Right cardiac atrium (tissue), 5 donors: ENCODE measurements at regions not wholly inside any gene's neighbourhood (a gene's known extent, or its start where the extent isn't known, plus 50 kb on each side); places are given as distances from the start of the nearest gene placed in this dataset.
A peak's percentile ranks its signal among the peaks of the same experiment; 100 is the strongest.

Experiments used
- ATAC-seq, 2 donors: fragments of 200-7000 bp; cut with Tn5 transposase; one replicate each; pipeline versions ENCODE4 v1.8.0 to v1.9.1; 2020; ENCODE audit warnings: moderate library complexity in 2 of 2, mild to moderate bottlenecking in 1 of 2
- DNase-seq, 3 donors: peaks; one replicate each; pipeline ENCODE4 v3.0.0-alpha.2; 2020
- H3K27ac ChIP-seq: one replicate; pipeline ENCODE4 v1.5.1; 2013; ENCODE audit warnings: mild to moderate bottlenecking, low read length, control low read depth, moderate library complexity
- H3K27me3 ChIP-seq: one replicate; pipeline ENCODE4 v1.6.1; 2013; ENCODE audit not compliant: control insufficient read depth, insufficient read depth
- H3K4me1 ChIP-seq: one replicate; pipeline ENCODE4 v1.6.1; 2013; ENCODE audit warnings: low read length; ENCODE audit not compliant: control insufficient read depth, insufficient read depth
- H3K4me3 ChIP-seq: one replicate; pipeline ENCODE4 v1.5.1; 2013; ENCODE audit warnings: low read length, control low read depth
- H3K9me3 ChIP-seq: one replicate; pipeline ENCODE4 v1.6.1; 2013; ENCODE audit warnings: low read length; ENCODE audit not compliant: control insufficient read depth
- WGBS: extraction: QIAGEN DNeasy Blood & Tissue Kit; methylation state at CpG from one replicate; pipeline ENCODE4 v1.1.7; 2013; 5-methylcytosine and 5-hydroxymethylcytosine counted together
- intact Hi-C, 4 donors: fragments of 100-400 bp; cut with DNase I; formaldehyde crosslinking; loops; one replicate each; pipeline versions ENCODE4 v1.11.0 to v1.14.0; 2022 to 2023
- donor health status: healthy with polysubstance abuse.
- donor health status: DM: no; HTN: yes; CAD: no.
- donor health status: DM: no; HTN: no; CAD: no.
- donor health status: DM: no; HTN: yes; CAD: no; lungs with severe emphysema.
- donor health status: DM: yes; HTN: yes; CAD: no.

GRCh38 chr12:77681726-77682125 is 149.0 kb upstream of the NAV3 start:
- WGBS: 87% methylated on average over 2 of the region's 2 CpGs
- Histone ChIP-seq H3K4me1 (no peaks in the 10 kb centered on the region), H3K27ac (no peak overlapping the region), H3K4me3 (no peak overlapping the region), H3K27me3 (no peaks in the 10 kb centered on the region), H3K9me3 (no peaks in the 10 kb centered on the region)
- intact Hi-C loops: loop anchor here in 3 of 4 donors (10.0 kb wide), 2 partner anchors 527 to 627 kb away; no protein-coding TSS in a partner anchor
- ATAC-seq (no peak), DNase-seq (no peak)

GRCh38 chr12:77679686-77680085 is 151.0 kb upstream of the NAV3 start:
- Histone ChIP-seq H3K27me3 (no peaks in the 10 kb centered on the region), H3K9me3 (no peaks in the 10 kb centered on the region), H3K4me1 (no peaks in the 10 kb centered on the region), H3K4me3 (no peak overlapping the region), H3K27ac (no peak overlapping the region)
- no peak for ATAC-seq
- intact Hi-C loops: loop anchor here in 3 of 4 donors (10.0 kb wide), 2 partner anchors 525 to 625 kb away; no protein-coding TSS in a partner anchor
- 93% methylated on average over 8 of the region's 8 CpGs for WGBS
- DNase-seq: no peak

- WGBS: 56% methylated on average over 1 of the region's 1 CpG
- H3K9me3 ChIP-seq: no peaks in the 10 kb centered on the region
- intact Hi-C loops: no loop called here
- no peaks in the 10 kb centered on the region for H3K27me3 ChIP-seq
- H3K4me1 ChIP-seq: no peaks in the 10 kb centered on the region
- no peak overlapping the region for H3K4me3 ChIP-seq
- DNase-seq (no peak), ATAC-seq (no peak)
- no peak overlapping the region for H3K27ac ChIP-seq
Measured at GRCh38 chr12:77678621-77679020, 152.1 kb upstream of the NAV3 start.

GRCh38 chr12:77667101-77667500 is 163.6 kb upstream of the NAV3 start:
- WGBS: 93% methylated on average over 6 of the region's 6 CpGs
- ATAC-seq (no peak), DNase-seq (peak in 1 of 3 donors; percentile 14)
- intact Hi-C loops: no loop called here
- Histone ChIP-seq H3K27ac (no peak overlapping the region), H3K4me1 (no peaks in the 10 kb centered on the region), H3K9me3 (no peaks in the 10 kb centered on the region), H3K27me3 (no peaks in the 10 kb centered on the region), H3K4me3 (no peak overlapping the region)

GRCh38 chr12:77648716-77649115 is 182.0 kb upstream of the NAV3 start:
- H3K4me1 ChIP-seq: no peaks in the 10 kb centered on the region
- H3K27me3 ChIP-seq: no peaks in the 10 kb centered on the region
- no peak overlapping the region for H3K4me3 ChIP-seq
- intact Hi-C loops: no loop called here
- ATAC-seq (no peak), DNase-seq (no peak)
- H3K27ac ChIP-seq: no peak overlapping the region
- H3K9me3 ChIP-seq: no peaks in the 10 kb centered on the region

- no peaks in the 10 kb centered on the region for H3K9me3 ChIP-seq
- no peak overlapping the region for H3K27ac ChIP-seq
Measured at GRCh38 chr12:77645966-77646598, 184.6 kb upstream of the NAV3 start.

GRCh38 chr12:77644915-77645605 is 185.6 kb upstream of the NAV3 start:
- H3K4me3 ChIP-seq: no peak overlapping the region
- intact Hi-C loops: no loop called here
- no peak overlapping the region for H3K27ac ChIP-seq
- DNase-seq (no peak), ATAC-seq (no peak)
- WGBS: 53% methylated on average over 3 of the region's 3 CpGs
- no peaks in the 10 kb centered on the region for H3K9me3 ChIP-seq
- no peaks in the 10 kb centered on the region for H3K27me3 ChIP-seq
- H3K4me1 ChIP-seq: no peaks in the 10 kb centered on the region

More at GRCh38 chr12:77645966-77646598, 184.6 kb upstream of the NAV3 start:
- ATAC-seq (no peak), DNase-seq (no peak)
- no peaks in the 10 kb centered on the region for H3K4me1 ChIP-seq
- no peak overlapping the region for H3K4me3 ChIP-seq
- intact Hi-C loops: no loop called here
- WGBS: 71% methylated on average over 5 of the region's 5 CpGs
- no peaks in the 10 kb centered on the region for H3K27me3 ChIP-seq

- Histone ChIP-seq H3K27ac (no peak overlapping the region), H3K4me1 (no peaks in the 10 kb centered on the region), H3K27me3 (no peaks in the 10 kb centered on the region), H3K4me3 (no peak overlapping the region), H3K9me3 (no peaks in the 10 kb centered on the region)
- no peak for DNase-seq
- WGBS: 95% methylated on average over 3 of the region's 3 CpGs
- no peak for ATAC-seq
- intact Hi-C loops: no loop called here
Measured at GRCh38 chr12:77642246-77642645, 188.4 kb upstream of the NAV3 start.

- Histone ChIP-seq H3K4me1 (no peaks in the 10 kb centered on the region), H3K27ac (no peak overlapping the region), H3K9me3 (no peaks in the 10 kb centered on the region), H3K4me3 (no peak overlapping the region), H3K27me3 (no peaks in the 10 kb centered on the region)
- intact Hi-C loops: no loop called here
- DNase-seq: no peak
- ATAC-seq: no peak
Measured at GRCh38 chr12:77640356-77640755, 190.3 kb upstream of the NAV3 start.

GRCh38 chr12:77630790-77631445 is 199.8 kb upstream of the NAV3 start:
- DNase-seq (no peak), ATAC-seq (no peak)
- no peak overlapping the region for H3K4me3 ChIP-seq
- no peaks in the 10 kb centered on the region for H3K4me1 ChIP-seq
- WGBS: 77% methylated on average over 1 of the region's 1 CpG
- intact Hi-C loops: no loop called here
- H3K9me3 ChIP-seq: no peaks in the 10 kb centered on the region
- H3K27me3 ChIP-seq: no peaks in the 10 kb centered on the region
- H3K27ac ChIP-seq: no peak overlapping the region

GRCh38 chr12:77630344-77630743 is 200.3 kb upstream of the NAV3 start:
- intact Hi-C loops: no loop called here
- Histone ChIP-seq H3K4me1 (no peaks in the 10 kb centered on the region), H3K27ac (no peak overlapping the region), H3K9me3 (no peaks in the 10 kb centered on the region), H3K4me3 (no peak overlapping the region), H3K27me3 (no peaks in the 10 kb centered on the region)
- ATAC-seq: no peak
- 81% methylated on average over 3 of the region's 3 CpGs for WGBS
- DNase-seq: no peak
